ENCODE measurements at regions not wholly inside any gene's neighbourhood (a gene's known extent, or its start where the extent isn't known, plus 50 kb on each side); places are given as distances from the start of the nearest gene placed in this dataset.
A peak's percentile ranks its signal among the peaks of the same experiment; 100 is the strongest.

DNA sequence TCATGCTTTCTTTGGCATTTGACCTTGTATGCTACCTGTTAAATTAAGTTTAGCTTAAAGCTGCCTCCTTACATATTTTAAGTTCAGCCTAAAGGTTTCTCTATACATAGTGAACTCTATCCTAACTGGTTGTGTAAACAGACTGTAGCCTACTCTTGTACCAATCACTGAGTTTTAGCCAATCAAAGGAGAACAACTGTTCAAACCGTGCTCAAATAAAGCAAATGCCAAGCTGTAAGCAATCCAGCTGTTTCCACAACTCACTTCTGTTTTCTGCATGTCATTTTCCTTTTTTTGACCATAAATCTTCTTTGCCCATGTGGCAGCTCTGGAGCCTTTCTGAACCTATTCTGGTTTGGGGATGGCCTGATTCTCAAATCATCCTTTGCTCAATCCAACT is 1603.8 kb upstream of the ACVR2A start:
- H3K36me3 ChIP-seq (ENCODE audit: insufficient read depth, low read length), result no peaks in the 10 kb centered on the region
- H3K4me1 ChIP-seq (ENCODE audit: control insufficient read depth, insufficient read depth, low read length), result peaks cover 28% of the 10 kb centered on the region
- no peaks in the 10 kb centered on the region for H3K27me3 ChIP-seq (ENCODE audit: control insufficient read depth, insufficient read depth, low read length)
- H3K4me3 ChIP-seq (ENCODE audit: low read length), result no peak overlapping the region
- H3K9me3 ChIP-seq (replicated peaks; ENCODE audit: low read length), result no peaks in the 10 kb centered on the region
- no peak overlapping the region for H3K9ac ChIP-seq (ENCODE audit: low read depth, low read length)
- H3K4me2 ChIP-seq (ENCODE audit: low read length), result no peak overlapping the region

DNA sequence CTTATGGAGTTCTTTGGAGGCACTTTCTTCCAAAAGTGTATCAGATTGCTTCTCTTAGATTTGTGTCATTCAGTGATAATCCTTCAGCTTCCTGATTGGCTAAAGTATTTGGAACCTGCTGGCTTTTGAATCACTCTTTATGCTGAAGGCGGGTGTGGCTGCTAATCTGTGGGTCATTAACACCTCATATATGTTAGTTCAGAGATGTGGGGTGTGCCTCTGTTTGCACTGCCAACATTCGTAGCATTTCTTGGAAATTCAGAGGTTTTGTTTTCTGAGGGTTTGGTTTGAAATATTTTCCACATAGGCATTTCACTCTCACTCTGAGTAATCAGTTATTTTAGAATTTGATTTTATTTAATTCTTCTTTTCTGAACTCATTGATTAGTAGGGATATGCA is 1604.4 kb upstream of the ACVR2A start:
- H3K4me1 ChIP-seq (ENCODE audit: control insufficient read depth, insufficient read depth, low read length), result peaks cover 23% of the 10 kb centered on the region
- H3K4me2 ChIP-seq (ENCODE audit: low read length), result no peak overlapping the region
- H3K9me3 ChIP-seq (replicated peaks; ENCODE audit: low read length), result no peaks in the 10 kb centered on the region
- H3K9ac ChIP-seq (ENCODE audit: low read depth, low read length), result no peak overlapping the region
- H3K4me3 ChIP-seq (ENCODE audit: low read length), result no peak overlapping the region
- H3K36me3 ChIP-seq (ENCODE audit: insufficient read depth, low read length), result no peaks in the 10 kb centered on the region
- no peaks in the 10 kb centered on the region for H3K27me3 ChIP-seq (ENCODE audit: control insufficient read depth, insufficient read depth, low read length)

DNA sequence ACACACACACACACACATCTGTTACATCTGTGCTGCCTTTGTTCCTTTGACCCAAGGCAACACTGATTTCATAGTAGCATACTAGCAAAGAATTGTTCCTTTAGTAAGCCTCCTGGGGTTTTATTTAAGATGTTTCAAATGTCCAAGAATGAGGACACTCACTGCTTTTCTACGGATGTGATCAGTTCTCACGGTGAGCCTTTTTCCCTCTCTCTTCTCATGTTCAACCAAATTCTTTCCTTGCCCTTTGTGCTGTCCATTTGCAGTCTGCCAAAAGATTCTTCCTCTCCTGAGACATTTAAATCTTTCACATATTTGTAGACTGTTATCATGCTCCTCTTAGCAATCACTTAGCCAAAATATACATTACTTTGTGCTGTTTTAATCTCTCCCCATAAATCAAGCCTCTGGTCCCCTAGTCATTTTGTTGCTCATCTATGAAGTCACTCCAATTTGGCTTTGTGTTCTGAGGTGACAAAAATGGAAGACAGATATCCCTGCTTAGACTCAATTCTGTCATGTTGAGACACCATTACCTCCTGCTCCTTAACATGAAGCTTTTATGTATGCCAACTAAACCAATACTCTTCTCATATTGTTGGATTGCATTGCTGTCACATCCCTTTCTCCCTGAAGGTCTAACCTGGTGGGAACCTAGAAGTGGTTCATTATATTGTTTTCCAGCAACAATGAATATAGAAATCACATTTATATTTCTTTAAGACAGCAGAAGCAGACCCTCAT is 1605.3 kb upstream of the ACVR2A start:
- Histone ChIP-seq H3K4me2 (ENCODE audit: low read length) (peak overlapping the region; percentile 53), H3K9ac (ENCODE audit: low read depth, low read length) (peak overlapping the region; percentile 61), H3K9me3 (replicated peaks; ENCODE audit: low read length) (no peaks in the 10 kb centered on the region), H3K4me3 (ENCODE audit: low read length) (no peak overlapping the region), H3K27me3 (ENCODE audit: control insufficient read depth, insufficient read depth, low read length) (no peaks in the 10 kb centered on the region), H3K36me3 (ENCODE audit: insufficient read depth, low read length) (no peaks in the 10 kb centered on the region), H3K4me1 (ENCODE audit: control insufficient read depth, insufficient read depth, low read length) (peaks cover 23% of the 10 kb centered on the region)

DNA sequence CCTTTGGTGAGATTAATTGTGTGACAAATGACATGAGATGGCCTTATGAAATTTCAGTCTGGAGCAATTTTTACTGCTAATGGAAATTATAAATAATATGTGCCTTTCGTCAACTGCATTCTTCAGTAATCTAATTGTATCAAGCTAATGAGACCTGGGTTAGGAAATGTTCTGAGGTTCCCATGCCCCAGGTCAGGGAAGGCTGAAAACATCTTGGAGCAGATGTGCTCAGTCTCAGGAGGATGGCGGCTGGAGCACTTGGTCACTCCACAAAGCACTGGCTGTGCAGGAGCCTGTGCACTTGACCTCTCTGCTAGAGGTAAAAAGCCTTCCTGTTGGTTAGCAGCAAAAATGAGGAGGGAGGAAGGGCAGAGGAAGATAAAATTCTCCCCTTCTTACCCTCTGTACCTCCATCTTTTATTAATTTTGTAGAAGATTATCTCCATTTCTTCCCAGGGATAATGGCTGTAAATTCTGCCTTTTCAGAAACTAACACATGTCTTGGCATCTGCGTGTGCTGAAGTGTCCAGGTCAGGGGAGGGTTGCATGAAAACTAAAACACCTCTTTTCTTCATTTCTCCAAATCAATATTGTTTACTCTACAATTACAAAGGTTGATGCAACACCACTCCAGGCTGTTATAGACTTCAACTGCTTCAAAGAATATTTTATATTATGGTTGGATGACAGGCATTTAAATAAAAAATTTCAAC is 1606.4 kb upstream of the ACVR2A start:
- Histone ChIP-seq H3K4me2 (ENCODE audit: low read length) (peak overlapping the region; percentile 53), H3K9ac (ENCODE audit: low read depth, low read length) (peak overlapping the region; percentile 12), H3K36me3 (ENCODE audit: insufficient read depth, low read length) (no peaks in the 10 kb centered on the region), H3K9me3 (replicated peaks; ENCODE audit: low read length) (no peaks in the 10 kb centered on the region), H3K4me3 (ENCODE audit: low read length) (no peak overlapping the region), H3K27me3 (ENCODE audit: control insufficient read depth, insufficient read depth, low read length) (no peaks in the 10 kb centered on the region), H3K4me1 (ENCODE audit: control insufficient read depth, insufficient read depth, low read length) (peaks cover 23% of the 10 kb centered on the region)

DNA sequence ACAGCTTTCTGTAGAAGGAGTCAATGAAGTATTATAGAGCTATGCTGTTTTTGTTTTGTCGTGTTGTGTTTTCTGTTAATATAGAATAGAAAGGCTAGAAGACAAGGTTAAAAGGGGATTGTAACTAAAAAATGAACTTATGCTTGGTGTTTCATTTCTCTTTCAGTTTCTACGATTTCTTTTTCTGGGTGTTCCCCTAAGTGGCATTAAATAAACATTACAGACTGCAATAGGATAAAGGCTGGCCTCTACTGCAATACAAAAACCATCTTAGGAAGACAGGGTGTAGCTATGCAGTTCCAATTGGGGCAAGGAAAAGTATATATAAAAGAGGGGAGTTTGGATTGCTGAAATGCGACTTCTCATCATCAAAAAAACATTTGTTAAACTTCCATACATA is 1609.7 kb upstream of the ACVR2A start:
- no peak overlapping the region for H3K4me3 ChIP-seq (ENCODE audit: low read length)

DNA sequence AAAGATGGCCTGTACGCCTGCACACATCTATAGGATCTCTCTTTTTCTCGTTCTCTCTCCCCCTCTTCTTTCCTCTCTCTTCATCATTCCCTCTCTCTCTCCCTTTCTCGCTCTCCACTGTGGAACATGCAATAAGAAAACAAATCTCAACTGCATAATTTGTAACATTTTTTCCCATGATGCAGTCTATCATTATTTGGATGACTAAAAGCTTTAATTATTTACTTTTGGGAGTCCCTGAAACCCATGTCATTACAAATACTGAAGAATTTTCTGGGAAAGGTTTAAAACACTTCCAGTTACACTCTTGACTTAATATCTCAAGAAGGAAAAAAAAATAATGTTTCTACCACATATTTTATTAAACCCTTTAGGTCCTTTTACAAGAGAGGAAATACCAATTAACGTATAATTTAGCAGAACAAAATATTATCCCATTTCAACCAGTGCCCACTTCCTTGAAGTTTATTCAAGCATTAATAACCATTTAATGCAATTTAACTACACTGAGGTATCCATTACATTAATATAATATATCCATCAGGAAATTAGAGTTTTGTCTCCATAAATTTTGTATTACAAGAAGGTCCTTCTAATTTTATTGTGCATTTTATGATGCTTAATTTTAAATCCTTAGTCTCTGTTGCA is 1615.2 kb upstream of the ACVR2A start:
- no peaks in the 10 kb centered on the region for H3K27me3 ChIP-seq (ENCODE audit: control insufficient read depth, insufficient read depth, low read length)
- no peak overlapping the region for H3K9ac ChIP-seq (ENCODE audit: low read depth, low read length)
- H3K4me3 ChIP-seq (ENCODE audit: low read length), result no peak overlapping the region
- H3K9me3 ChIP-seq (replicated peaks; ENCODE audit: low read length), result no peaks in the 10 kb centered on the region
- no peaks in the 10 kb centered on the region for H3K36me3 ChIP-seq (ENCODE audit: insufficient read depth, low read length)
- H3K4me2 ChIP-seq (ENCODE audit: low read length), result no peak overlapping the region
- no peaks in the 10 kb centered on the region for H3K4me1 ChIP-seq (ENCODE audit: control insufficient read depth, insufficient read depth, low read length)

More for the DNA sequence above, 1609.7 kb upstream of the ACVR2A start:
- H3K9ac ChIP-seq (ENCODE audit: low read depth, low read length), result no peak overlapping the region
- H3K9me3 ChIP-seq (replicated peaks; ENCODE audit: low read length), result no peaks in the 10 kb centered on the region
- peaks cover 20% of the 10 kb centered on the region for H3K4me1 ChIP-seq (ENCODE audit: control insufficient read depth, insufficient read depth, low read length)
- H3K36me3 ChIP-seq (ENCODE audit: insufficient read depth, low read length), result no peaks in the 10 kb centered on the region
- no peak overlapping the region for H3K4me2 ChIP-seq (ENCODE audit: low read length)
- no peaks in the 10 kb centered on the region for H3K27me3 ChIP-seq (ENCODE audit: control insufficient read depth, insufficient read depth, low read length)

DNA sequence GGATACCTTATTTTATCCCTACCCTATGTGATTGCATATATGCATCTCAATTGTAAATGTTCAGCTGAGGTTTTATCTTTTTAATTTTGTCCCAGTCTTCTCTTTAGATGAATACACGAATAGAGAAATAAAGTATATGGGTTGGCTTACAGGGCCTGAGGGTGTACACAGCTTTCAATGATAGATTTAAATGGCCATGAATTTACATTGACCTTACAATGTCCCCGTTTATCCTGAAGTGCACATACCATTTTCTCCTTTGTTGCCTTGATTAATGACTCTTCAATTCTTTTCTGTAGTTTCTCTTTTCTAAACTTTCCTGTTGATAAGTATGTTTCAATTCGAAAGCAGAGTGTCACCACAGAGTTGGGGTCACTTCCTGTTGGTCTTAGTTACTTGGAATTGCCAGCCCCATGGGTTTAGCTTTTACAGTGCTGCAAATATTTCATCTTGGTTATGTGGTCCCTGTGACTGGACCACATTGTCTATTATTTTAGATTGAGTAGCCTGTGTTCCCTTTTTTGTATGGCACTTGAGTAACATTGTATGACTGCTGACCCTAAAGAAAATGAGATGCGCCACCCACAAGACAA is 1616.3 kb upstream of the ACVR2A start:
- H3K27me3 ChIP-seq (ENCODE audit: control insufficient read depth, insufficient read depth, low read length), result no peaks in the 10 kb centered on the region
- H3K4me3 ChIP-seq (ENCODE audit: low read length), result no peak overlapping the region
- H3K36me3 ChIP-seq (ENCODE audit: insufficient read depth, low read length), result no peaks in the 10 kb centered on the region
- H3K9me3 ChIP-seq (replicated peaks; ENCODE audit: low read length), result no peaks in the 10 kb centered on the region
- H3K4me1 ChIP-seq (ENCODE audit: control insufficient read depth, insufficient read depth, low read length), result no peaks in the 10 kb centered on the region
- no peak overlapping the region for H3K9ac ChIP-seq (ENCODE audit: low read depth, low read length)
- H3K4me2 ChIP-seq (ENCODE audit: low read length), result no peak overlapping the region

DNA sequence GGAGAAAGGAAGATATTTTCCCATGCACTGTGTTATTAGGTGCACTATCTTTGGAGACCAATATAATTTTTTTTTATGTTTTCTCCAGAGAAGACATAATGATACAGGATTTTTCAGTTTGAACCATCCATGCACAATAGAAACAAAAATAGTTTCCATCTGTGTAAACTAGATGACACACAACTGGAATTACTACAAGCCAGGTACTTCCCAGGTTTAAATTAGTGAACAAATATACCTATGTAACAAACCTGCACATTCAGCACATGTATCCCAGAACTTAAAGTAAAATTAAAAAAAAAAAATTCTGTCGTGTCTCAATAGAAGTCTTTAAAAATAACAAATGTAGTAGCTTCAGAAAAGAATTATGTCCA is 1616.8 kb upstream of the ACVR2A start:
- H3K4me3 ChIP-seq (ENCODE audit: low read length), result no peak overlapping the region
- H3K27me3 ChIP-seq (ENCODE audit: control insufficient read depth, insufficient read depth, low read length), result no peaks in the 10 kb centered on the region
- H3K4me2 ChIP-seq (ENCODE audit: low read length), result no peak overlapping the region
- H3K9me3 ChIP-seq (replicated peaks; ENCODE audit: low read length), result no peaks in the 10 kb centered on the region
- no peaks in the 10 kb centered on the region for H3K4me1 ChIP-seq (ENCODE audit: control insufficient read depth, insufficient read depth, low read length)
- no peaks in the 10 kb centered on the region for H3K36me3 ChIP-seq (ENCODE audit: insufficient read depth, low read length)
- no peak overlapping the region for H3K9ac ChIP-seq (ENCODE audit: low read depth, low read length)

DNA sequence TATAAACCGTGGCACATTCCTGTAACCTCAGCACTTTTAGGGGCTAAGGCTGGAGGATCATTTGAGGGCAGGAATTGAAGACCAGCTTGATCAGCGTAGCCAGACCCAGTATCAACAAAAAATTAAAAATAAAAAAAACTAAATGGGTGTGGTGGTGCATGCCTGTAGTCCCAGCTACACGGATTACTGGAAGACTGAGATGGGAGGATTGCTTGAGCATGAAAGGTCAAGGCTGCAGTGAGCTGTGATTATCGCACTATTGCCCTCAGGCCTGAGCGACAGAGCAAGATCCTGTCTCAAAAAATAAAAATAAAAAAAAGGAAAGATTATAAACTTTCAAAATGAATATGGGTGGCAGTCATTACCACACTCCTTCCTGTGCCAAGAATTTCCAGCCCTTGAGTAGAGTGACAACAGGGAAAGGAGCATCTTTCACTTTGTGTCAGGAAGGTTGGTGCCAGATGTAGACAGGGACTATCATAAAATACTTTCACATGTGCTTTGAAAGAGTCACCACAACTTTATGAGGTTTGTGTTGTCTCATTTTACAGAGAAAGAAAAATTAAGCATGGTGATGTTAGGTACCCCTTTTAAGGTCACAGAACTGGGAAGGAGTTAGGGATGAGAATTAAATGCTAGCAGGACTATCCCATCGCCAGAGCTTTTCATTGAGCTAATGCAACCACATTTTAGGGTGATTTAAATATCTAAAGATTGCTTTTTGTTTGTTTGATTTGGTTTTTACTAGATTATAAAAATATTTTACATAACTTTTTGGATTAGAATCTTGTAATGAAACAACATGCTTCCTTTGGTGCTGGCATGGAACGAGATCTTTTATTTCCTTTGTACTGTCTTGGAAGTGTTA is 1617.4 kb upstream of the ACVR2A start:
- no peaks in the 10 kb centered on the region for H3K9me3 ChIP-seq (replicated peaks; ENCODE audit: low read length)
- no peaks in the 10 kb centered on the region for H3K4me1 ChIP-seq (ENCODE audit: control insufficient read depth, insufficient read depth, low read length)
- no peak overlapping the region for H3K4me3 ChIP-seq (ENCODE audit: low read length)
- H3K27me3 ChIP-seq (ENCODE audit: control insufficient read depth, insufficient read depth, low read length), result no peaks in the 10 kb centered on the region
- H3K9ac ChIP-seq (ENCODE audit: low read depth, low read length), result no peak overlapping the region
- H3K36me3 ChIP-seq (ENCODE audit: insufficient read depth, low read length), result no peaks in the 10 kb centered on the region
- H3K4me2 ChIP-seq (ENCODE audit: low read length), result no peak overlapping the region

DNA sequence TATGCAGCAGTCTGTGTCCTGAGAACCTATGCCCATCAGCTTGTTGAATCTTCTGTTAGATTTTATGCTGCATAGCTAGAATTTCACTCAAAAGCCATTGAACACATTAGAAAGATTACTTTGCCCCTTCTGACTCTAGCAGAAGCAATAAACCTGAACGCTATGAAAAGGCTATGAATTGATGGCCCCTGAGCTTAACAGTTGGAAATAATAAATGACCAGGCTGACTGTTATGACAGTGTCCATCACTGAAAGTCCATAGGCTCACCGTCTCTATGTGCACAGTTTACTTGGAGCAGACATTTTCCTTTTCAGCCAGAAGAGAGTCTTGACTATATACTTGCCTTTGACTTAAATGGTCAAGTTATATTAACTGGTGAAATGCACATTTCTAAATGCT is 1618.8 kb upstream of the ACVR2A start:
- H3K27me3 ChIP-seq (ENCODE audit: control insufficient read depth, insufficient read depth, low read length), result no peaks in the 10 kb centered on the region
- H3K9ac ChIP-seq (ENCODE audit: low read depth, low read length), result no peak overlapping the region
- H3K9me3 ChIP-seq (replicated peaks; ENCODE audit: low read length), result no peaks in the 10 kb centered on the region
- no peaks in the 10 kb centered on the region for H3K4me1 ChIP-seq (ENCODE audit: control insufficient read depth, insufficient read depth, low read length)
- no peak overlapping the region for H3K4me2 ChIP-seq (ENCODE audit: low read length)
- H3K4me3 ChIP-seq (ENCODE audit: low read length), result no peak overlapping the region
- no peaks in the 10 kb centered on the region for H3K36me3 ChIP-seq (ENCODE audit: insufficient read depth, low read length)

DNA sequence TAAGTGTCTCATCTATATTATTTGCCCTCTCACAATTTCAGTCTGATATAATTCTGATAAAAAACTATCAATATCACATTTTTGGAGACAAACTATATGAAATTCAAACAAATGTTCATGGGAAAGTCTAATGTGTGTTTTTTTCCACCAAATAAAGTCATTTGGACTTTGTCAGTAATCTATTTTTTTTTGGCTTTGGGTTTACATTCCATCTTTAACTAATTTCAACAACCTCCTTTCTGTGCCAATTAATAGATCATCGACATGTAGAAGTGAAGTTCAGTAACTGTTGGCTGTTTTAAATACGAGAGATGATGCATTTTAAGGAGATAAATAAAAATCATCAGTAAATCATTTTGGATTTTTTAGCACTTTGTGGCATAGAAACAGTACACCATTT is 1623.0 kb upstream of the ACVR2A start:
- Histone ChIP-seq H3K27me3 (ENCODE audit: control insufficient read depth, insufficient read depth, low read length) (no peaks in the 10 kb centered on the region), H3K4me3 (ENCODE audit: low read length) (no peak overlapping the region), H3K9me3 (replicated peaks; ENCODE audit: low read length) (no peaks in the 10 kb centered on the region), H3K36me3 (ENCODE audit: insufficient read depth, low read length) (no peaks in the 10 kb centered on the region), H3K9ac (ENCODE audit: low read depth, low read length) (no peak overlapping the region), H3K4me2 (ENCODE audit: low read length) (no peak overlapping the region), H3K4me1 (ENCODE audit: control insufficient read depth, insufficient read depth, low read length) (no peaks in the 10 kb centered on the region)

All from skeletal muscle satellite cell (primary cell).